H1 (cell line): ENCODE measurements at regions not wholly inside any gene's neighbourhood (a gene's known extent, or its start where the extent isn't known, plus 50 kb on each side); places are given as distances from the start of the nearest gene placed in this dataset.

Experiments used
- SIX5 ChIP-seq: IDR thresholded peaks from 2 replicates; pipeline ENCODE4 v1.6.1; 2011; ENCODE audit warnings: mild to moderate bottlenecking, low read depth, low read length

DNA sequence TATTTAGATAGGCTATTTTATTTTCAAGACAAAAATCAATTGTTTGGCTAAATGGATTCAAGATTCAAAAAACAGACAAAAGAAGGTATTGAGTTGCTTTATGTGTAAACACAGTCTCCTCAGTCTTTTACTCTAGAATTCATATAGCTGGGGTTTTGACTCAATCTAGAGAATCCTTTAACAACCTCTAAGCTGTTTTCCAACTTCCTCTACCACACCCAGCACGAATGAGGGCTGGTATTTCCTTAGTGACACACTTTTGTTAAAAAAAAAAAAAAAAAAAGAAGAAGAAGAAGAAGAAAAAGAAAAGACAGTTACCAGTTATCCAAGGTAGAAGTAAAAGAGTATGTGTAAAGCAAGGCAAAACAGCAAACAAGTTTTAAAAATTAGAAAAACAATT lies 732.8 kb upstream of the GOLIM4 start (continued):
- TF ChIP-seq SIX5 = no peak
